Parathyroid adenoma (tissue), 2 donors: ENCODE measurements at regions not wholly inside any gene's neighbourhood (a gene's known extent, or its start where the extent isn't known, plus 50 kb on each side); places are given as distances from the start of the nearest gene placed in this dataset.

Source experiments
- H2AFZ ChIP-seq: fragments of 300-600 bp; sonication (generic); one replicate; pipeline ENCODE4 v1.7.0; 2017; ENCODE audit warnings: antibody characterized with exemption, mild to moderate bottlenecking
- H3K27ac ChIP-seq: fragments of 300-600 bp; sonication (generic); one replicate; pipeline ENCODE4 v1.7.0; 2017
- H3K27me3 ChIP-seq: fragments of 300-600 bp; sonication (generic); one replicate; pipeline ENCODE4 v1.7.0; 2017; ENCODE audit warnings: low read length; ENCODE audit not compliant: control insufficient read depth, insufficient read depth
- H3K36me3 ChIP-seq: fragments of 300-600 bp; sonication (generic); one replicate; pipeline ENCODE4 v1.7.0; 2017; ENCODE audit warnings: low read length; ENCODE audit not compliant: control insufficient read depth, insufficient read depth
- H3K4me1 ChIP-seq: fragments of 300-600 bp; sonication (generic); one replicate; pipeline ENCODE4 v1.7.0; 2017; ENCODE audit warnings: control low read depth
- H3K4me2 ChIP-seq: fragments of 300-600 bp; sonication (generic); one replicate; pipeline ENCODE4 v1.7.0; 2017; ENCODE audit warnings: low read length
- H3K4me3 ChIP-seq: fragments of 300-600 bp; sonication (generic); one replicate; pipeline ENCODE4 v1.7.0; 2017; ENCODE audit warnings: low read depth, low read length
- H3K79me2 ChIP-seq: fragments of 300-600 bp; sonication (generic); one replicate; pipeline ENCODE4 v1.7.0; 2017; ENCODE audit warnings: control low read depth
- H3K9ac ChIP-seq: fragments of 300-600 bp; sonication (generic); one replicate; pipeline ENCODE4 v1.7.0; 2017; ENCODE audit warnings: mild to moderate bottlenecking
- H3K9me3 ChIP-seq: fragments of 300-600 bp; sonication (generic); one replicate; pipeline ENCODE4 v1.7.0; 2017; ENCODE audit warnings: low read length; ENCODE audit not compliant: control insufficient read depth
- CTCF ChIP-seq: fragments of 300-600 bp; sonication (generic); IDR thresholded peaks from one replicate; pipeline ENCODE4 v1.7.0; 2017; ENCODE audit warnings: antibody characterized with exemption, mild to moderate bottlenecking
- donor health status: primary hyperparathyroidism.

- no peak overlapping the region for H3K4me3 ChIP-seq
- no peaks in the 10 kb centered on the region for H3K9me3 ChIP-seq
- H3K9ac ChIP-seq = no peak overlapping the region
- no peak overlapping the region for H3K27ac ChIP-seq
- TF ChIP-seq CTCF = no peak
- no peak overlapping the region for H2AFZ ChIP-seq
- H3K36me3 ChIP-seq = no peaks in the 10 kb centered on the region
- no peaks in the 10 kb centered on the region for H3K4me1 ChIP-seq
- no peaks in the 10 kb centered on the region for H3K27me3 ChIP-seq
- H3K79me2 ChIP-seq = no peaks in the 10 kb centered on the region
- no peak overlapping the region for H3K4me2 ChIP-seq
Measured at GRCh38 chr6:54629131-54629530, 217.4 kb upstream of the FAM83B start.

DNA sequence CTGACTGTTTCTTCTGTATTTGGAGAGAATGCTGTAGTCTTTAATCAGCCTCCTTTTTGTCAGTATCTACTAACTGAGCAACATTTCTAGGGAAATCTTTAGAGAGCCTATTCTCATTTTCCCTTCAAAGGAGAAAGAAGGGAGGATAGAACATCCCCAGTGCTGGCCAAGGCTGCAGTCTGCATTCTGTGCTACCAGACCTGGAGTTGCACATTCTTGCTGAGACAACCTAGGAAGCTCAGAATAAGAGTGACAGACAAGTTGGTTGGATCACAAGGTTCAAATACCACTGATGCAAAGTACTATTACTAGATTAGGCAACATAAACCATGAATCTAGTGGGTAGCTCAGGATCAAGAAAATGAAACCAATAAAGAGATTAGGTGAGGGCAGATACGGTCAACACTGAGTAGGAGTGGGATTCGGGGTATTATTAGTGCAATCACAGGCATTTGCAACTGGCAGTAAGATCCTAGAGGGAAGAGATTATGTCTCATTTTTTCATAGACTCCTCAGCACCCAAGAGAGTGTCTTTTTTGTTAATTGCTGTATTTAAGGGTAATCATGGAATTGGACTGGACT is 213.5 kb upstream of the FAM83B start:
- no peaks in the 10 kb centered on the region for H3K36me3 ChIP-seq
- H2AFZ ChIP-seq = no peak overlapping the region
- H3K4me3 ChIP-seq = no peak overlapping the region
- H3K4me2 ChIP-seq = no peak overlapping the region
- no peaks in the 10 kb centered on the region for H3K27me3 ChIP-seq
- H3K4me1 ChIP-seq = no peaks in the 10 kb centered on the region
- TF ChIP-seq CTCF = no peak
- no peak overlapping the region for H3K9ac ChIP-seq
- H3K27ac ChIP-seq = no peak overlapping the region
- no peaks in the 10 kb centered on the region for H3K79me2 ChIP-seq
- no peaks in the 10 kb centered on the region for H3K9me3 ChIP-seq

GRCh38 chr6:54633601-54634000 is 213.0 kb upstream of the FAM83B start:
- H3K79me2 ChIP-seq = no peaks in the 10 kb centered on the region
- H3K4me3 ChIP-seq = no peak overlapping the region
- no peak overlapping the region for H3K27ac ChIP-seq
- no peaks in the 10 kb centered on the region for H3K36me3 ChIP-seq
- H3K9ac ChIP-seq = no peak overlapping the region
- no peak overlapping the region for H2AFZ ChIP-seq
- no peaks in the 10 kb centered on the region for H3K9me3 ChIP-seq
- H3K4me1 ChIP-seq = no peaks in the 10 kb centered on the region
- H3K27me3 ChIP-seq = no peaks in the 10 kb centered on the region
- no peak overlapping the region for H3K4me2 ChIP-seq
- TF ChIP-seq CTCF = no peak

- no peaks in the 10 kb centered on the region for H3K36me3 ChIP-seq
- H3K27me3 ChIP-seq = no peaks in the 10 kb centered on the region
Measured at GRCh38 chr6:54640911-54641310, 205.7 kb upstream of the FAM83B start.

More at GRCh38 chr6:54640911-54641310, 205.7 kb upstream of the FAM83B start:
- no peaks in the 10 kb centered on the region for H3K4me1 ChIP-seq
- no peaks in the 10 kb centered on the region for H3K79me2 ChIP-seq
- no peak overlapping the region for H3K4me2 ChIP-seq
- no peak overlapping the region for H3K9ac ChIP-seq
- no peak for TF ChIP-seq CTCF
- no peaks in the 10 kb centered on the region for H3K9me3 ChIP-seq
- no peak overlapping the region for H2AFZ ChIP-seq
- no peak overlapping the region for H3K27ac ChIP-seq
- no peak overlapping the region for H3K4me3 ChIP-seq
